HEK293T (cell line): ENCODE measurements at regions not wholly inside any gene's neighbourhood (a gene's known extent, or its start where the extent isn't known, plus 50 kb on each side); places are given as distances from the start of the nearest gene placed in this dataset.

Experiments
- BHLHE40 ChIP-seq: fragments of 450-650 bp; IDR thresholded peaks from 2 replicates; pipeline ENCODE4 v1.6.1; 2016; ENCODE audit warnings: mild to moderate bottlenecking, moderate library complexity, borderline replicate concordance
- ELF4 ChIP-seq: fragments of 450-650 bp; IDR thresholded peaks from 2 replicates; pipeline ENCODE4 v1.6.1; 2017; ENCODE audit warnings: antibody characterized with exemption
- FOXA1 ChIP-seq: fragments of 450-650 bp; IDR thresholded peaks from 2 replicates; pipeline ENCODE4 v1.6.1; 2016; ENCODE audit warnings: mild to moderate bottlenecking
- FOXM1 ChIP-seq: fragments of 450-650 bp; IDR thresholded peaks from 2 replicates; pipeline ENCODE4 v1.6.1; 2017; ENCODE audit warnings: mild to moderate bottlenecking, borderline replicate concordance
- HDGF ChIP-seq: fragments of 450-650 bp; IDR thresholded peaks from 2 replicates; pipeline ENCODE4 v1.6.1; 2017; ENCODE audit warnings: antibody characterized with exemption, borderline replicate concordance
- NFRKB ChIP-seq: fragments of 450-650 bp; IDR thresholded peaks from 2 replicates; pipeline ENCODE4 v1.6.1; 2016; ENCODE audit warnings: mild to moderate bottlenecking, moderate library complexity
- SP1 ChIP-seq: fragments of 450-650 bp; IDR thresholded peaks from 2 replicates; pipeline ENCODE4 v1.6.1; 2017

- TF ChIP-seq FOXA1 (no peak), NFRKB (no peak), ELF4 (no peak), HDGF (no peak), SP1 (no peak), BHLHE40 (no peak), FOXM1 (no peak)
These were observed 122.9 kb upstream of the OSMR start for GRCh38 chr5:38722918-38723317.
